ENCODE measurements at regions not wholly inside any gene's neighbourhood (a gene's known extent, or its start where the extent isn't known, plus 50 kb on each side); places are given as distances from the start of the nearest gene placed in this dataset.

DNA sequence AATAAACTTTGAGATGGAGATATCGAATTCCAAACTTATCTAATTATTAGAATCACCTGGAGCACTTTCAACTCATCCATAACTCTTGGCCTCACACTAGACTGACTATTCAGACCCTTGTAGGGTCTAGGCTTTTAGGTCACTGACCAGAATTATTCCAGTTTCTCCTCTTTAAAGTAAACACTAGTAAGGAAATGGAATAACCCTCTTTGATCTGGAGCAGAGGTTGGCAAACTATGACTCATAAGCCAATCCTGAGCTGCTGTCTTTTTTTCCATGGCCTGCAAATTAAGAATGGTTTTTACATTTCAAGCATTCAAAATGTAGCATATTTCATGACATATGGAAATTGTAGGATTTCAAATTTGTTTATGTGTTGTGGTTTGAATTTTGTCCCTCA, 1601.9 kb downstream of the REEP3 start:
- DNase-seq (ENCODE audit: low read depth) = no peak
- H3K4me3 ChIP-seq (ENCODE audit: control insufficient read depth, low read depth, low read length) = no peak overlapping the region
- TF ChIP-seq, protein P1, sequence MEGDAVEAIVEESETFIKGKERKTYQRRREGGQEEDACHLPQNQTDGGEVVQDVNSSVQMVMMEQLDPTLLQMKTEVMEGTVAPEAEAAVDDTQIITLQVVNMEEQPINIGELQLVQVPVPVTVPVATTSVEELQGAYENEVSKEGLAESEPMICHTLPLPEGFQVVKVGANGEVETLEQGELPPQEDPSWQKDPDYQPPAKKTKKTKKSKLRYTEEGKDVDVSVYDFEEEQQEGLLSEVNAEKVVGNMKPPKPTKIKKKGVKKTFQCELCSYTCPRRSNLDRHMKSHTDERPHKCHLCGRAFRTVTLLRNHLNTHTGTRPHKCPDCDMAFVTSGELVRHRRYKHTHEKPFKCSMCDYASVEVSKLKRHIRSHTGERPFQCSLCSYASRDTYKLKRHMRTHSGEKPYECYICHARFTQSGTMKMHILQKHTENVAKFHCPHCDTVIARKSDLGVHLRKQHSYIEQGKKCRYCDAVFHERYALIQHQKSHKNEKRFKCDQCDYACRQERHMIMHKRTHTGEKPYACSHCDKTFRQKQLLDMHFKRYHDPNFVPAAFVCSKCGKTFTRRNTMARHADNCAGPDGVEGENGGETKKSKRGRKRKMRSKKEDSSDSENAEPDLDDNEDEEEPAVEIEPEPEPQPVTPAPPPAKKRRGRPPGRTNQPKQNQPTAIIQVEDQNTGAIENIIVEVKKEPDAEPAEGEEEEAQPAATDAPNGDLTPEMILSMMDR (conservative IDR thresholded peaks at IDR 0.05; ENCODE audit: control insufficient read depth, insufficient read depth, low read depth, low read length) = no peak

DNA sequence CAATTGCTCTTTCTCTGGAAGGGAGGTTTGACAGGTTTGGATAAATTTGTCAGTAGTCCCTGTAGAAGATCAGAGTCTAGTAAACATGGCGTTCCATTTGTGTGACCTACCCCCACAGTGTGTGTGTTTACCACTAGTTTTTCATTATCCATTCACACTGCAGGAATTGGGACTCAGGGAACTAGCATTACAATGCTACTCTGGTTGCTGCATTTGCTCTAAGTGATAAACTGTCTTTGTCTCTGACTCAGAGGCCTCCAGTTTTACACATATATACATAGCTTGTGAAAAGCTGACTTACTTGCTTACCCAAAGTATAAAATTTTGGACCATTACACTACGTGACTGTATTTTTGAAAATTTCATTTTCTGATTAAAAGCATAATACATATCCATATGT, 1604.0 kb downstream of the REEP3 start:
- no peak overlapping the region for H3K4me3 ChIP-seq (ENCODE audit: control insufficient read depth, low read depth, low read length)
- TF ChIP-seq, protein P1 (conservative IDR thresholded peaks at IDR 0.05; ENCODE audit: control insufficient read depth, insufficient read depth, low read depth, low read length) = no peak

DNA sequence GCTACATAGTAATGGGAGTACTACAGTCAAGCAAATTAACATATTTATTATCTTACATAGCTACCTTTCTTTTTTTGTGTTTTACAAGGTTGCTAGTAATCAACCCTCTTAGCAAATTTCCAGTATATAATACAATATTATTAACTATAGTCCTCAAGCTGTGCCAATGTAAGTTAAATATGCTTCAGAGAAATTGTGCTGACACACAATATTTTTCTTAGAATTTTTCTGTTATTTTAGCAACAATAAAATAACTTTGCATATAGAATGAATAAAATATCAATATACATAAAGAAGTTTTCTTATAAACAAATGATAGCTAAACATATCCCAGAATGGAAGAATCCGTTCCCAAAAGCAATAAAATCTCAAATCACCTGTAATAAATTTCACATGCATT, 1605.1 kb downstream of the REEP3 start:
- no peak overlapping the region for H3K4me3 ChIP-seq (ENCODE audit: control insufficient read depth, low read depth, low read length)
- DNase-seq (ENCODE audit: low read depth) = no peak
- TF ChIP-seq, protein P1 (conservative IDR thresholded peaks at IDR 0.05; ENCODE audit: control insufficient read depth, insufficient read depth, low read depth, low read length) = no peak

More for the DNA sequence above, 1604.0 kb downstream of the REEP3 start:
- no peak for DNase-seq (ENCODE audit: low read depth)

DNA sequence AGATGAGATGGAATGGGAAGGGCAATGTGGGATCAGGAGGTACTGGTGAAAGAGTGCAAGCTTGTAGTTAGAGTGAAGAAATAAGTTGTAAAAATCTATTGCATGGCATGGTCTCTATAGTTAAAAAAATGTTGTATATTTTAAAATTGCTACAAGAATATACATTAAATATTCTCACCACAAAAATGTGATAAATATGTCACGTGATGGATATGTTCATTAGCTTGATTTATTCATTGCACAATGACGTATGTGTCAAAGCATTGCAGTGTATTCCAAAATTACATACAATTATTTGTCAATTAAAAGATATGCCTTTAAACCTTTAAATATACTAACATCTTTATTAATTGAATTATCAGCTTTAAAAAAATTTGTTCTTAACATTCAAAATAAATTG, 1607.1 kb downstream of the REEP3 start:
- DNase-seq (ENCODE audit: low read depth) = no peak
- TF ChIP-seq, protein P1 (conservative IDR thresholded peaks at IDR 0.05; ENCODE audit: control insufficient read depth, insufficient read depth, low read depth, low read length) = no peak
- H3K4me3 ChIP-seq (ENCODE audit: control insufficient read depth, low read depth, low read length) = no peak overlapping the region

DNA sequence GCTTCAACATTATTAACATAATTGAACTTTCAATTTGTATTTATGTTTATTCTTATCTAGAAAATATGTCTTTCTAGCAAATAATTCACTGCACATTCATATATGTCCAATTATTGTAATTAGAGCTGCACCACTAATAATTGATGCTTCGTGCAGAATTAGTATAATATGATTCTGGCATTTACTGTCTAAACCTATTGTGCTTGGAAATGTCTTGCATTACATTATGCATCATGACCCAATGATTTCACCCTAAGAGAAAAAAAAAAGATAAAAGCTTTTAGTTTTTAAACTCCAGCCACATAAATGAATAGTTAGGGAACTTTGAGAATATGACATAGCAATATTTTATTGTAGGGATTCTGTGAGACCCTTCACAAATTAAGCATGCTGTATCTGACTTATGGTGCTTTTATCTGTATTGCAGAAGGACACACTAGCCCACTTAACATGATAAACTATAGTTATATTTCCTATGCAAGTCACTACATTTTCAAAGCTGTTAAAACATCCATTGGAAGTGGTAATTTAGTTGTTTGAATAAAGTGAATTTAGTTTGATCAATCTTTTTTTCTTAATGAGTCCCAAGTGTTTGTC, 1609.1 kb downstream of the REEP3 start:
- DNase-seq (ENCODE audit: low read depth) = no peak
- TF ChIP-seq, protein P1 (conservative IDR thresholded peaks at IDR 0.05; ENCODE audit: control insufficient read depth, insufficient read depth, low read depth, low read length) = no peak
- no peak overlapping the region for H3K4me3 ChIP-seq (ENCODE audit: control insufficient read depth, low read depth, low read length)

DNA sequence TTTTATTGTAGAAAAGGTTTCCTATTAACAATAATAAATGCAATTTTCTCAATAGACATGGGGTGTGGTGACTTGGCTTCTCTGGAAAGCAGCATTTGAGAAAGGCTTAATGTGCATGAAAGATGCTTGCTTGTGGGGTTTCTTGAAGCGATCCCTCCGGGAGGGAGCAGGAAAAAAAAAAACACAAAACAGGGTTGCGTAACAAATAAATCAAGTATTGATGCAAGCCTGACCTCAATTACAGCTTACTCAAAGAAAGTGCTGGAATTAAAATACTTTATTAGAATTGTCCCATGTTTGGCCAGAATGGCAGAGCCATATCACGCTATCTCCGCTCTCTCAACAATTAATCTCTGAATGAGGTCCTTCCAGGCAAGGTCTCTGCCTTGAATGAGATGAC, 1612.5 kb downstream of the REEP3 start:
- no peak for DNase-seq (ENCODE audit: low read depth)
- TF ChIP-seq, protein P1 (conservative IDR thresholded peaks at IDR 0.05; ENCODE audit: control insufficient read depth, insufficient read depth, low read depth, low read length) = no peak
- no peak overlapping the region for H3K4me3 ChIP-seq (ENCODE audit: control insufficient read depth, low read depth, low read length)

DNA sequence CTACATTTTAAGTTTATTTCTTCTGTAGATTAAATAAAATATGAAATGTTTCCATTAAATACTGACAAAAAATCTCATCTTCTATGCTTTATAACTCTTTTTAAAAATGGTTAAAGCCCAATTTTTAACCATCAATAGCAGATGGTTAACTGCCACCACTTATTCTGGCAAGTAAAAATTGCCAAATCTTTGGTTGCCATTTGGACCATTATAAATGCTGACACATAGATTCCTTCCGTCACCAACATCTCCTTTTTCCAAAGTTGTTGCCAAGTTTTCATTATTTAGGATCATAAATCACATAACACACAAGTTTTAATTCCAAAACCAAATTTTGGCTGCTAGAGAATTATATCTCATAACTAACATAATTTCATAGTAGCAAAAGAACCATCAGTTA, 1614.3 kb downstream of the REEP3 start:
- no peak overlapping the region for H3K4me3 ChIP-seq (ENCODE audit: control insufficient read depth, low read depth, low read length)
- DNase-seq (ENCODE audit: low read depth) = no peak
- TF ChIP-seq, protein P1 (conservative IDR thresholded peaks at IDR 0.05; ENCODE audit: control insufficient read depth, insufficient read depth, low read depth, low read length) = no peak

All from fibroblast of mammary gland (primary cell).